ENCODE measurements at regions not wholly inside any gene's neighbourhood (a gene's known extent, or its start where the extent isn't known, plus 50 kb on each side); places are given as distances from the start of the nearest gene placed in this dataset.
"Not testable (repeated sequence)": the region's sequence is repeated elsewhere in the genome, so short reads cannot be mapped to it uniquely, and the experiment has no call there.

GRCh38 chr1:221527302-221527701, 214.6 kb downstream of the DUSP10 start:
- intact Hi-C loops (cut with DNase I) = no loop called here
- no peak overlapping the region for H3K9ac ChIP-seq (ENCODE audit: low read length in 3 of 3)
- no peak overlapping the region for H3K4me3 ChIP-seq (ENCODE audit: low read length in 3 of 3)
- no peak overlapping the region for H3K27ac ChIP-seq (ENCODE audit: low read depth in 2 of 2, low read length in 2 of 2)
- no peaks in the 10 kb centered on the region for H3K36me3 ChIP-seq (ENCODE audit: control insufficient read depth in 2 of 3, insufficient read depth in 3 of 3, low read length in 3 of 3)
- no peaks in the 10 kb centered on the region for H3K27me3 ChIP-seq (ENCODE audit: control insufficient read depth, insufficient read depth, low read length)
- FAIRE-seq (no peak), DNase-seq (no peak)
- no peak for TF ChIP-seq CTCF (IDR thresholded peaks at IDR 0.05; ENCODE audit: borderline replicate concordance, extremely low read depth, insufficient read depth)
- no peaks in the 10 kb centered on the region for H3K9me3 ChIP-seq (ENCODE audit: control insufficient read depth in 2 of 3, insufficient read depth in 1 of 3, low read length in 3 of 3)
- H3K4me1 ChIP-seq (ENCODE audit: control insufficient read depth in 2 of 3, insufficient read depth in 2 of 3, low read depth in 1 of 3, low read length in 3 of 3) = no peaks in the 10 kb centered on the region

GRCh38 chr1:221527886-221528624, 213.8 kb downstream of the DUSP10 start:
- DNase-seq = no peak
- no peak for TF ChIP-seq CTCF (IDR thresholded peaks at IDR 0.05; ENCODE audit: borderline replicate concordance, extremely low read depth, insufficient read depth)
- Histone ChIP-seq H3K4me1 (ENCODE audit: control insufficient read depth in 2 of 3, insufficient read depth in 2 of 3, low read depth in 1 of 3, low read length in 3 of 3) (no peaks in the 10 kb centered on the region), H3K4me3 (ENCODE audit: low read length in 3 of 3) (no peak overlapping the region), H3K27me3 (ENCODE audit: control insufficient read depth, insufficient read depth, low read length) (no peaks in the 10 kb centered on the region), H3K27ac (ENCODE audit: low read depth in 2 of 2, low read length in 2 of 2) (no peak overlapping the region), H3K36me3 (ENCODE audit: control insufficient read depth in 2 of 3, insufficient read depth in 3 of 3, low read length in 3 of 3) (no peaks in the 10 kb centered on the region), H3K9me3 (ENCODE audit: control insufficient read depth in 2 of 3, insufficient read depth in 1 of 3, low read length in 3 of 3) (no peaks in the 10 kb centered on the region), H3K9ac (ENCODE audit: low read length in 3 of 3) (no peak overlapping the region)
- intact Hi-C loops (cut with DNase I) = no loop called here
- FAIRE-seq = no peak

- H3K27ac ChIP-seq (ENCODE audit: low read depth in 2 of 2, low read length in 2 of 2); intact Hi-C loops (cut with DNase I); H3K27me3 ChIP-seq (ENCODE audit: control insufficient read depth, insufficient read depth, low read length); H3K4me3 ChIP-seq (ENCODE audit: low read length in 3 of 3); DNase-seq; H3K4me1 ChIP-seq (ENCODE audit: control insufficient read depth in 2 of 3, insufficient read depth in 2 of 3, low read depth in 1 of 3, low read length in 3 of 3); FAIRE-seq; H3K9ac ChIP-seq (ENCODE audit: low read length in 3 of 3); H3K36me3 ChIP-seq (ENCODE audit: control insufficient read depth in 2 of 3, insufficient read depth in 3 of 3, low read length in 3 of 3); H3K9me3 ChIP-seq (ENCODE audit: control insufficient read depth in 2 of 3, insufficient read depth in 1 of 3, low read length in 3 of 3): not testable (repeated sequence)
Observed at GRCh38 chr1:221530159-221530558, 211.7 kb downstream of the DUSP10 start.

- FAIRE-seq (no peak), DNase-seq (no peak)
- Histone ChIP-seq H3K9me3 (ENCODE audit: control insufficient read depth in 2 of 3, insufficient read depth in 1 of 3, low read length in 3 of 3) (no peaks in the 10 kb centered on the region), H3K9ac (ENCODE audit: low read length in 3 of 3) (no peak overlapping the region), H3K27me3 (ENCODE audit: control insufficient read depth, insufficient read depth, low read length) (no peaks in the 10 kb centered on the region), H3K4me1 (ENCODE audit: control insufficient read depth in 2 of 3, insufficient read depth in 2 of 3, low read depth in 1 of 3, low read length in 3 of 3) (no peaks in the 10 kb centered on the region), H3K36me3 (ENCODE audit: control insufficient read depth in 2 of 3, insufficient read depth in 3 of 3, low read length in 3 of 3) (no peaks in the 10 kb centered on the region), H3K27ac (ENCODE audit: low read depth in 2 of 2, low read length in 2 of 2) (no peak overlapping the region), H3K4me3 (ENCODE audit: low read length in 3 of 3) (no peak overlapping the region)
- intact Hi-C loops (cut with DNase I) = no loop called here
- no peak for TF ChIP-seq CTCF (IDR thresholded peaks at IDR 0.05; ENCODE audit: borderline replicate concordance, extremely low read depth, insufficient read depth)
Observed at GRCh38 chr1:221530791-221531190, 211.1 kb downstream of the DUSP10 start.
